Suprapubic skin (tissue), 4 donors: ENCODE measurements at regions not wholly inside any gene's neighbourhood (a gene's known extent, or its start where the extent isn't known, plus 50 kb on each side); places are given as distances from the start of the nearest gene placed in this dataset.

Experiments
- DNase-seq, 2 donors: peaks; one replicate each; pipeline ENCODE4 v3.0.0-alpha.2; 2019; ENCODE audit warnings: low spot score in 2 of 2
- H3K27ac ChIP-seq: fragments of 200-600 bp; sonication (generic); one replicate; pipeline ENCODE4 v1.5.1; 2019
- H3K27me3 ChIP-seq: fragments of 200-600 bp; sonication (generic); one replicate; pipeline ENCODE4 v1.5.1; 2019
- H3K36me3 ChIP-seq: fragments of 200-600 bp; sonication (generic); one replicate; pipeline ENCODE4 v1.5.1; 2019
- H3K4me1 ChIP-seq: fragments of 200-600 bp; sonication (generic); one replicate; pipeline ENCODE4 v1.5.1; 2019
- H3K4me3 ChIP-seq: fragments of 200-600 bp; sonication (generic); one replicate; pipeline ENCODE4 v1.5.1; 2019; ENCODE audit warnings: mild to moderate bottlenecking
- H3K9me3 ChIP-seq: fragments of 200-600 bp; sonication (generic); one replicate; pipeline ENCODE4 v1.5.1; 2019
- CTCF ChIP-seq, 2 donors: fragments of 200-600 bp in 1 of 2; fragments of 450-650 bp in 1 of 2; sonication (generic) in 1 of 2; IDR thresholded peaks; one replicate each; pipeline ENCODE4 v1.5.1; 2016 to 2019; ENCODE audit warnings: antibody characterized with exemption in 2 of 2, mild to moderate bottlenecking in 1 of 2, moderate library complexity in 1 of 2
- EP300 ChIP-seq: sonication (generic); formaldehyde crosslinking; IDR thresholded peaks from one replicate; pipeline ENCODE4 v1.6.1; 2017; ENCODE audit warnings: antibody characterized with exemption
- POLR2A ChIP-seq, 2 donors: fragments of 450-650 bp; IDR thresholded peaks; one replicate each; pipeline ENCODE4 v1.6.1; 2017; ENCODE audit warnings: antibody characterized with exemption in 2 of 2, mild to moderate bottlenecking in 2 of 2, moderate library complexity in 2 of 2
- POLR2AphosphoS5 ChIP-seq, 3 donors: sonication (generic); formaldehyde crosslinking; IDR thresholded peaks; one replicate each; pipeline ENCODE4 v1.6.1; 2017; ENCODE audit warnings: antibody characterized with exemption in 3 of 3
- WGBS: methylation state at CpG from one replicate; pipeline ENCODE4 v1.1.5; 2018; 5-methylcytosine and 5-hydroxymethylcytosine counted together

- no peaks in the 10 kb centered on the region for H3K4me1 ChIP-seq
These were observed 98.5 kb downstream of the MTNR1B start for GRCh38 chr11:93067881-93068390.

GRCh38 chr11:93072229-93072914 is 102.9 kb downstream of the MTNR1B start:
- Histone ChIP-seq H3K9me3 (no peaks in the 10 kb centered on the region), H3K4me1 (no peaks in the 10 kb centered on the region), H3K4me3 (no peak overlapping the region), H3K27ac (no peak overlapping the region), H3K27me3 (no peaks in the 10 kb centered on the region), H3K36me3 (no peaks in the 10 kb centered on the region)
- WGBS = 77% methylated on average over 1 of the region's 1 CpG
- DNase-seq = no peak
- TF ChIP-seq POLR2AphosphoS5 (IDR thresholded peaks at IDR 0.05) = no peak
- TF ChIP-seq POLR2A (IDR thresholded peaks at IDR 0.05) = no peak
- TF ChIP-seq CTCF (IDR thresholded peaks at IDR 0.05) = no peak
- TF ChIP-seq EP300 = no peak

More at GRCh38 chr11:93067881-93068390, 98.5 kb downstream of the MTNR1B start:
- H3K4me3 ChIP-seq = no peak overlapping the region
- DNase-seq = no peak
- no peak for TF ChIP-seq POLR2AphosphoS5 (IDR thresholded peaks at IDR 0.05)
- no peak for TF ChIP-seq POLR2A (IDR thresholded peaks at IDR 0.05)
- no peak for TF ChIP-seq CTCF (IDR thresholded peaks at IDR 0.05)
- no peak for TF ChIP-seq EP300
- H3K9me3 ChIP-seq = no peaks in the 10 kb centered on the region
- no peaks in the 10 kb centered on the region for H3K36me3 ChIP-seq
- H3K27ac ChIP-seq = no peak overlapping the region
- H3K27me3 ChIP-seq = no peaks in the 10 kb centered on the region

DNA sequence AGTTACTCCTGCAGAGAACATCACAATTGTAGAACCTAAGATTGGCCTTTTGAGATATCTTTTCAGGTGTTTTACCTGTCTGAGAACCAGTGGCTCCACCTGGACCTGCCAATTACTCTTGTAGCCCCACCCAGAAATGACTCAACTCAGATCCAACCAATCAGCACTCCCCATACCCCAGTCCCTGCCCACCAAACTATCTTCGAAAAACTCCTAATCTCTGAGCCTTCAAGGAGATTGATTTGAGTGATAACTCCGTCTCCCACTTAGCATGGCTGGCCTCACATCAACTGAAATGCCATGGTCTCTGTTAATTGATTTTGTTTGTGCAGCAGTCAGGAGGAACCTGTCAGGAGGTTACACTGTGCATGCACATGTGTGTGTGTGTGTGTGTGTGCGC is 103.6 kb downstream of the MTNR1B start:
- Histone ChIP-seq H3K4me1 (no peaks in the 10 kb centered on the region), H3K4me3 (no peak overlapping the region), H3K9me3 (no peaks in the 10 kb centered on the region), H3K36me3 (no peaks in the 10 kb centered on the region), H3K27me3 (no peaks in the 10 kb centered on the region), H3K27ac (no peak overlapping the region)
- no peak for DNase-seq
- WGBS = 35% methylated on average over 3 of the region's 3 CpGs
- TF ChIP-seq CTCF (IDR thresholded peaks at IDR 0.05) (no peak), POLR2A (IDR thresholded peaks at IDR 0.05) (no peak), POLR2AphosphoS5 (IDR thresholded peaks at IDR 0.05) (no peak), EP300 (no peak)

DNA sequence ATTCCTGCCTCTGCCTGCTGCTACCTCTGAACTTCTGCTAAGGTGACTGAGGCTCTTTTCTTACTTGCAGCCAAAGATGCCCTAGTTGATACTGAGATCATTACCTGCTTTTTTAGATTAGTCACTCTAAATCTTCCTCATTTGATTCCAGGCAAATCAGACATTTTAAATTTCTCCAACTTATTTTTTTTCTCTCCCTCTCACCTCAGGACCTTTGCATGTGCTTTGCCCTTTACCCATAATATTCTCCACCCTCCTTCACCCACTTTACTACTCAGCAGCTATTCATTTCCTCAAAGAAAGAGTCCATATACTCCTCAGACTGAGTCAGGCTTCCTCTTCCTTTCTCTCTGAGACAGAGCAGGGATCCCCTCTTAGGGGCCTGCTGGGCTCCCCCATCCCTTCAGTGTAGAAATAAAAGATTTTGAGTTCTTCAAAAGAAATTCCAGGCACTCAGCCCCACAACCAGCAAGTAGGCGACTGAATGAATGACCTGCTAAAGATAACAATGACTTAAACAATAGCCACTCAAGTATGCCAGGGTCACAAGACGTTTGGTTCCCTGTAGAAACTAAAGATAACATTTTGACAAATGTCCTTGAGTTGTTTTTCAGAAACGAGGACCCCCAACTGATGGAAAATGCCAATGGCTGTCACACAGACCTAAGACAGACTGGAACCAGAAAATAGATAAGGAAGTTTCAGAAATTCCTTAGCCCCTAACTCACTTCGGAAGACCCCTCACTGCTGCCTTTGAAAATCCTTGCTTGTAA is 104.2 kb downstream of the MTNR1B start:
- no peak for TF ChIP-seq CTCF (IDR thresholded peaks at IDR 0.05)
- no peak for TF ChIP-seq EP300
- no peak for TF ChIP-seq POLR2A (IDR thresholded peaks at IDR 0.05)
- TF ChIP-seq POLR2AphosphoS5 (IDR thresholded peaks at IDR 0.05) = no peak
- Histone ChIP-seq H3K27ac (no peak overlapping the region), H3K9me3 (no peaks in the 10 kb centered on the region), H3K27me3 (no peaks in the 10 kb centered on the region), H3K36me3 (no peaks in the 10 kb centered on the region), H3K4me3 (no peak overlapping the region), H3K4me1 (no peaks in the 10 kb centered on the region)
- no peak for DNase-seq
- WGBS = 65% methylated on average over 4 of the region's 4 CpGs

DNA sequence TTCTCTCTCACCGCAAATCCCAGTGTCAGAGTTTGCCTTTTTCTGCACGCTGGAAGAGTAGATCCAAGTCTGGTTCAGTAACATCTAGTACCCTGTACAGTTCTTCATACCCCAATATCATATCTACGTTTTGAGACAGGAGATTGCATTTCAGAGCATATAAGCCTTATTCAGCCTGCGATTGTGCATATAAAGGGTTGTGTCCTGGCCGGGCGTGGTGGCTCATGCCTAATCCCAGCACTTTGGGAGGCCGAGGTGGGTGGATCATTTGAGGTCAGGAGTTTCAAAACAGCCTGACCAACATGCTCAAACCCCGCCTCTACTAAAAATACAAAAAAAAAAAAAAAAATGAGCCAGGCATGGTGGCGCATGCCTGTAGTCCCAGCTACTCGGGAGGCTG is 104.9 kb downstream of the MTNR1B start:
- WGBS = 88% methylated on average over 10 of the region's 10 CpGs
- H3K36me3 ChIP-seq = no peaks in the 10 kb centered on the region
- H3K27me3 ChIP-seq = no peaks in the 10 kb centered on the region
- no peak overlapping the region for H3K27ac ChIP-seq
- TF ChIP-seq POLR2AphosphoS5 (IDR thresholded peaks at IDR 0.05) (no peak), POLR2A (IDR thresholded peaks at IDR 0.05) (no peak), CTCF (IDR thresholded peaks at IDR 0.05) (no peak), EP300 (no peak)
- H3K9me3 ChIP-seq = no peaks in the 10 kb centered on the region
- no peak overlapping the region for H3K4me3 ChIP-seq
- no peaks in the 10 kb centered on the region for H3K4me1 ChIP-seq
- no peak for DNase-seq
